ENCODE measurements at regions not wholly inside any gene's neighbourhood (a gene's known extent, or its start where the extent isn't known, plus 50 kb on each side); places are given as distances from the start of the nearest gene placed in this dataset.

GRCh38 chr9:14466828-14467227 is 152.9 kb upstream of the NFIB start:
- DNase-seq (ENCODE audit: low spot score): no peak

GRCh38 chr9:14466429-14466818 is 152.5 kb upstream of the NFIB start:
- no peak for DNase-seq (ENCODE audit: low spot score)

- DNase-seq (ENCODE audit: low spot score): no peak
These were observed 149.0 kb upstream of the NFIB start for GRCh38 chr9:14462950-14463349.

- DNase-seq (ENCODE audit: low spot score): no peak
These were observed 141.3 kb upstream of the NFIB start for GRCh38 chr9:14455243-14455642.

- DNase-seq (ENCODE audit: low spot score): no peak
These were observed 139.3 kb upstream of the NFIB start for GRCh38 chr9:14453286-14453685.

GRCh38 chr9:14452539-14452938 is 138.6 kb upstream of the NFIB start:
- no peak for DNase-seq (ENCODE audit: low spot score)

- DNase-seq (ENCODE audit: low spot score): no peak
These were observed 138.0 kb upstream of the NFIB start for GRCh38 chr9:14451949-14452348.

GRCh38 chr9:14447103-14447502 is 133.2 kb upstream of the NFIB start:
- no peak for DNase-seq (ENCODE audit: low spot score)

GRCh38 chr9:14445946-14446345 is 132.0 kb upstream of the NFIB start:
- no peak for DNase-seq (ENCODE audit: low spot score)

- no peak for DNase-seq (ENCODE audit: low spot score)
These were observed 129.0 kb upstream of the NFIB start for GRCh38 chr9:14442956-14443355.

GRCh38 chr9:14441976-14442651 is 128.2 kb upstream of the NFIB start:
- peak; percentile 77 for DNase-seq (ENCODE audit: low spot score)

GRCh38 chr9:14441115-14441514 is 127.2 kb upstream of the NFIB start:
- DNase-seq (ENCODE audit: low spot score): no peak

- DNase-seq (ENCODE audit: low spot score): no peak
These were observed 126.1 kb upstream of the NFIB start for GRCh38 chr9:14440062-14440461.

GRCh38 chr9:14439555-14439954 is 125.6 kb upstream of the NFIB start:
- no peak for DNase-seq (ENCODE audit: low spot score)

GRCh38 chr9:14438232-14439021 is 124.5 kb upstream of the NFIB start:
- no peak for DNase-seq (ENCODE audit: low spot score)

- DNase-seq (ENCODE audit: low spot score): no peak
These were observed 123.7 kb upstream of the NFIB start for GRCh38 chr9:14437354-14438231.

GRCh38 chr9:14435871-14436270 is 121.9 kb upstream of the NFIB start:
- DNase-seq (ENCODE audit: low spot score): no peak

- no peak for DNase-seq (ENCODE audit: low spot score)
These were observed 121.2 kb upstream of the NFIB start for GRCh38 chr9:14434971-14435718.

GRCh38 chr9:14434158-14434504 is 120.2 kb upstream of the NFIB start:
- no peak for DNase-seq (ENCODE audit: low spot score)

GRCh38 chr9:14433351-14434157 is 119.6 kb upstream of the NFIB start:
- peak; percentile 73 for DNase-seq (ENCODE audit: low spot score)

GRCh38 chr9:14432666-14433350 is 118.9 kb upstream of the NFIB start:
- DNase-seq (ENCODE audit: low spot score): no peak
